Gastrocnemius medialis (tissue), 4 donors: ENCODE measurements at regions not wholly inside any gene's neighbourhood (a gene's known extent, or its start where the extent isn't known, plus 50 kb on each side); places are given as distances from the start of the nearest gene placed in this dataset.
"Not testable (repeated sequence)": the region's sequence is repeated elsewhere in the genome, so short reads cannot be mapped to it uniquely, and the experiment has no call there.

Experiments
- POLR2A ChIP-seq, 2 donors: fragments of 450-650 bp; IDR thresholded peaks; one replicate each; pipeline ENCODE4 v1.6.1; 2017; ENCODE audit warnings: antibody characterized with exemption in 2 of 2, mild to moderate bottlenecking in 2 of 2, moderate library complexity in 2 of 2
- TF ChIP-seq, protein P1 (sequence below), 5 experiments: fragments of 450-650 bp in 3 of 5; fragments of 200-600 bp in 2 of 5; sonication (generic) in 2 of 5; IDR thresholded peaks in 4 of 5; conservative IDR thresholded peaks in 1 of 5; 1 replicate in 4 of 5; 2 replicates in 1 of 5; pipeline ENCODE4 v1.5.1; 2016 to 2019; ENCODE audit warnings: antibody characterized with exemption in 5 of 5, mild to moderate bottlenecking in 3 of 5, moderate library complexity in 3 of 5

DNA sequence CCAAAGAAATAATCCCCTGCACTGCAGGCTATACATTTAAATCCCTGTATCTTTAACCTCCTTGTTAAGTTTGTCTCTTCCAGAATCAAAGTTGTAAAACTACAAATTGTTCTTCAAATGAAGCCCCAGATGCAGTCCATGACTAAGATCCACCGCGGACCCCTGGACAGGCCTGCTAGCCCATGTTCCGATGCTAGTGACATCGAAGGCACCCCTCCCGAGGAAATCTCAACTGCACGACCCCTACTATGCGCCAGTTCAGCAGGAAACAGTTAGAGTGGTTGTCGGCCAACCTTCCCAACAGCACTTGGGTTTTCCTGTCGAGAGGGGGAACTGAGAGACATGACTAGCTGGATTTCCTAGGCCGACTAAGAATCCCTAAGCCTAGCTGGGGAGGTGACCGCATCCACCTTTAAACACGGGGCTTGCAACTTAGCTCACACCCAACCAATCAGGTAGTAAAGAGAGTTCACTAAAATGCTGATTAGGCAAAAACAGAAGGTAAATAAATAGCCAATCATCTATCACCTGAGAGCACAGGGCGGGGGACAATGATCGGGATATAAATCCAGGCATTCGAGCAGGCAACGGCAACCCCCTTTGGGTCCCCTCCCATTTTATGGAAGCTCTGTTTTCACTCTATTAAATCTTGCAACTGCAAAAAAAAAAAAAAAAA lies 523.9 kb downstream of the REEP3 start:
- TF ChIP-seq, protein P1, sequence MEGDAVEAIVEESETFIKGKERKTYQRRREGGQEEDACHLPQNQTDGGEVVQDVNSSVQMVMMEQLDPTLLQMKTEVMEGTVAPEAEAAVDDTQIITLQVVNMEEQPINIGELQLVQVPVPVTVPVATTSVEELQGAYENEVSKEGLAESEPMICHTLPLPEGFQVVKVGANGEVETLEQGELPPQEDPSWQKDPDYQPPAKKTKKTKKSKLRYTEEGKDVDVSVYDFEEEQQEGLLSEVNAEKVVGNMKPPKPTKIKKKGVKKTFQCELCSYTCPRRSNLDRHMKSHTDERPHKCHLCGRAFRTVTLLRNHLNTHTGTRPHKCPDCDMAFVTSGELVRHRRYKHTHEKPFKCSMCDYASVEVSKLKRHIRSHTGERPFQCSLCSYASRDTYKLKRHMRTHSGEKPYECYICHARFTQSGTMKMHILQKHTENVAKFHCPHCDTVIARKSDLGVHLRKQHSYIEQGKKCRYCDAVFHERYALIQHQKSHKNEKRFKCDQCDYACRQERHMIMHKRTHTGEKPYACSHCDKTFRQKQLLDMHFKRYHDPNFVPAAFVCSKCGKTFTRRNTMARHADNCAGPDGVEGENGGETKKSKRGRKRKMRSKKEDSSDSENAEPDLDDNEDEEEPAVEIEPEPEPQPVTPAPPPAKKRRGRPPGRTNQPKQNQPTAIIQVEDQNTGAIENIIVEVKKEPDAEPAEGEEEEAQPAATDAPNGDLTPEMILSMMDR (IDR thresholded peaks at IDR 0.05 in 4 of 5, conservative IDR thresholded peaks at IDR 0.05 in 1 of 5), result not testable (repeated sequence)
- TF ChIP-seq POLR2A (IDR thresholded peaks at IDR 0.05), result not testable (repeated sequence)
